ENCODE measurements at regions not wholly inside any gene's neighbourhood (a gene's known extent, or its start where the extent isn't known, plus 50 kb on each side); places are given as distances from the start of the nearest gene placed in this dataset.

GRCh38 chr12:3336606-3337311, 154.2 kb upstream of the PRMT8 start:
- ATAC-seq (no peak), DNase-seq (no peak)
- H3K4me1 ChIP-seq (ENCODE audit: low read depth): no peaks in the 10 kb centered on the region
- no peaks in the 10 kb centered on the region for H3K9me3 ChIP-seq
- H3K36me3 ChIP-seq (ENCODE audit: low read depth): no peaks in the 10 kb centered on the region
- TF ChIP-seq CTCF (IDR thresholded peaks at IDR 0.05): no peak
- intact Hi-C loops (cut with DNase I, micrococcal nuclease): no loop called here
- no peak overlapping the region for H3K4me3 ChIP-seq

- no peak for ATAC-seq
- TF ChIP-seq CTCF (IDR thresholded peaks at IDR 0.05): no peak
These were observed 153.1 kb upstream of the PRMT8 start for GRCh38 chr12:3337944-3338343.

GRCh38 chr12:3339221-3339620, 151.8 kb upstream of the PRMT8 start:
- H3K4me3 ChIP-seq: no peak overlapping the region
- H3K9me3 ChIP-seq: no peaks in the 10 kb centered on the region
- intact Hi-C loops (cut with DNase I, micrococcal nuclease): no loop called here
- no peak for ATAC-seq
- no peaks in the 10 kb centered on the region for H3K4me1 ChIP-seq (ENCODE audit: low read depth)
- no peak for TF ChIP-seq CTCF (IDR thresholded peaks at IDR 0.05)
- DNase-seq: no peak
- no peaks in the 10 kb centered on the region for H3K36me3 ChIP-seq (ENCODE audit: low read depth)

More at GRCh38 chr12:3337944-3338343, 153.1 kb upstream of the PRMT8 start:
- Histone ChIP-seq H3K9me3 (no peaks in the 10 kb centered on the region), H3K36me3 (ENCODE audit: low read depth) (no peaks in the 10 kb centered on the region), H3K4me3 (no peak overlapping the region), H3K4me1 (ENCODE audit: low read depth) (no peaks in the 10 kb centered on the region)
- intact Hi-C loops (cut with DNase I, micrococcal nuclease): no loop called here
- DNase-seq: no peak

- DNase-seq (no peak), ATAC-seq (no peak)
- intact Hi-C loops (cut with DNase I, micrococcal nuclease): no loop called here
- H3K4me3 ChIP-seq: no peak overlapping the region
- no peaks in the 10 kb centered on the region for H3K9me3 ChIP-seq
- TF ChIP-seq CTCF (IDR thresholded peaks at IDR 0.05): no peak
- H3K36me3 ChIP-seq (ENCODE audit: low read depth): no peaks in the 10 kb centered on the region
- no peaks in the 10 kb centered on the region for H3K4me1 ChIP-seq (ENCODE audit: low read depth)
These were observed 149.4 kb upstream of the PRMT8 start for GRCh38 chr12:3341594-3341993.

- Histone ChIP-seq H3K9me3 (no peaks in the 10 kb centered on the region), H3K4me3 (no peak overlapping the region), H3K4me1 (ENCODE audit: low read depth) (no peaks in the 10 kb centered on the region), H3K36me3 (ENCODE audit: low read depth) (no peaks in the 10 kb centered on the region)
- TF ChIP-seq CTCF (IDR thresholded peaks at IDR 0.05): no peak
- intact Hi-C loops (cut with DNase I, micrococcal nuclease): no loop called here
- DNase-seq: peak in 2 of 3 donors; percentile 31 to 60
- peak; percentile 40 for ATAC-seq
These were observed 149.0 kb upstream of the PRMT8 start for GRCh38 chr12:3342051-3342450.

- Histone ChIP-seq H3K4me3 (no peak overlapping the region), H3K36me3 (ENCODE audit: low read depth) (no peaks in the 10 kb centered on the region), H3K4me1 (ENCODE audit: low read depth) (no peaks in the 10 kb centered on the region), H3K9me3 (no peaks in the 10 kb centered on the region)
- ATAC-seq (no peak), DNase-seq (no peak)
- TF ChIP-seq CTCF (IDR thresholded peaks at IDR 0.05): no peak
- intact Hi-C loops (cut with DNase I, micrococcal nuclease): no loop called here
These were observed 142.9 kb upstream of the PRMT8 start for GRCh38 chr12:3348055-3348454.

Measured in mucosa of descending colon (tissue), 3 donors.